Small intestine (tissue), 7 donors: ENCODE measurements at regions not wholly inside any gene's neighbourhood (a gene's known extent, or its start where the extent isn't known, plus 50 kb on each side); places are given as distances from the start of the nearest gene placed in this dataset.
A peak's percentile ranks its signal among the peaks of the same experiment; 100 is the strongest.

Source experiments
- DNase-seq, 2 donors: peaks; one replicate each; pipeline versions ENCODE4 v3.0.0 to v3.0.0-alpha.2; 2013
- FAIRE-seq: peaks from 2 replicates; lab custom pipeline; 2012; peaks lifted over from hg19 to GRCh38; lab: Jason Lieb, UNC
- H3K27ac ChIP-seq, 3 donors: one replicate each; pipeline ENCODE4 v1.5.1; 2013; ENCODE audit warnings: low read length in 2 of 3, mild to moderate bottlenecking in 2 of 3, control low read depth in 1 of 3, inconsistent platforms in 1 of 3, low read depth in 1 of 3, moderate library complexity in 1 of 3
- H3K27me3 ChIP-seq, 3 donors: one replicate each; pipeline ENCODE4 v1.6.1; 2013; ENCODE audit warnings: low read length in 3 of 3, inconsistent platforms in 1 of 3; ENCODE audit not compliant: control insufficient read depth in 3 of 3, insufficient read depth in 3 of 3
- H3K36me3 ChIP-seq, 3 donors: one replicate each; pipeline ENCODE4 v1.6.1; 2013; ENCODE audit warnings: low read length in 3 of 3, inconsistent platforms in 1 of 3, low read depth in 1 of 3, mild to moderate bottlenecking in 1 of 3, moderate library complexity in 1 of 3; ENCODE audit not compliant: control insufficient read depth in 3 of 3, insufficient read depth in 2 of 3
- H3K4me1 ChIP-seq, 3 donors: one replicate each; pipeline ENCODE4 v1.6.1; 2013; ENCODE audit warnings: low read length in 2 of 3, inconsistent platforms in 1 of 3, low read depth in 1 of 3, mild to moderate bottlenecking in 1 of 3, moderate library complexity in 1 of 3; ENCODE audit not compliant: control insufficient read depth in 3 of 3, insufficient read depth in 2 of 3
- H3K4me3 ChIP-seq, 3 donors: one replicate each; pipeline ENCODE4 v1.5.1; 2013; ENCODE audit warnings: low read length in 3 of 3, control low read depth in 1 of 3, inconsistent platforms in 1 of 3, low read depth in 1 of 3, mild to moderate bottlenecking in 1 of 3, moderate library complexity in 1 of 3
- H3K9me3 ChIP-seq, 2 donors: one replicate each; pipeline ENCODE4 v1.6.1; 2013; ENCODE audit warnings: low read depth in 1 of 2, low read length in 1 of 2; ENCODE audit not compliant: control insufficient read depth in 2 of 2, insufficient read depth in 1 of 2
- WGBS, 3 donors: extraction: QIAGEN DNeasy Blood & Tissue Kit; methylation state at CpG; one replicate each; pipeline ENCODE4 v1.1.7; 2013; 5-methylcytosine and 5-hydroxymethylcytosine counted together
- donor health status: healthy with polysubstance abuse.
- donor health status: control.
- donor health status: control.
- donor health status: Bipolar disorder and iron deficiency.
- donor health status: healthy.

GRCh38 chr1:81428998-81429397, 371.7 kb upstream of the ADGRL2 start:
- FAIRE-seq = peak; percentile 39
- WGBS, 3 donors = 14 to 59% (median 37%) methylated on average over 1 of the region's 1 CpG
- H3K27ac ChIP-seq = no peak overlapping the region

GRCh38 chr1:81424816-81425215, 375.9 kb upstream of the ADGRL2 start:
- H3K27ac ChIP-seq = no peak overlapping the region
- no peaks in the 10 kb centered on the region for H3K27me3 ChIP-seq
- 89 to 96% (median 91%) methylated on average over 2 of the region's 2 CpGs for WGBS, 3 donors
- no peaks in the 10 kb centered on the region for H3K36me3 ChIP-seq
- H3K9me3 ChIP-seq = no peaks in the 10 kb centered on the region
- H3K4me1 ChIP-seq = peaks cover 1 to 9% (median 3%) of the 10 kb centered on the region in 3 donors
- FAIRE-seq = no peak
- H3K4me3 ChIP-seq = no peak overlapping the region
- DNase-seq = no peak

More at GRCh38 chr1:81428998-81429397, 371.7 kb upstream of the ADGRL2 start:
- Histone ChIP-seq H3K4me3 (no peak overlapping the region), H3K9me3 (no peaks in the 10 kb centered on the region), H3K27me3 (no peaks in the 10 kb centered on the region), H3K4me1 (peaks cover 1 to 9% (median 5%) of the 10 kb centered on the region in 3 donors), H3K36me3 (no peaks in the 10 kb centered on the region)
- peak; percentile 22 to 47 for DNase-seq

- Histone ChIP-seq H3K4me1 (peaks cover 0 to 5% (median 0%) of the 10 kb centered on the region in 3 donors), H3K9me3 (no peaks in the 10 kb centered on the region), H3K27ac (no peak overlapping the region), H3K27me3 (no peaks in the 10 kb centered on the region), H3K36me3 (no peaks in the 10 kb centered on the region), H3K4me3 (no peak overlapping the region)
- 63 to 82% (median 76%) methylated on average over 5 of the region's 5 CpGs for WGBS, 3 donors
- FAIRE-seq = no peak
- no peak for DNase-seq
Measured at GRCh38 chr1:81424061-81424460, 376.7 kb upstream of the ADGRL2 start.

- Histone ChIP-seq H3K27me3 (no peaks in the 10 kb centered on the region), H3K4me3 (no peak overlapping the region), H3K36me3 (no peaks in the 10 kb centered on the region), H3K9me3 (no peaks in the 10 kb centered on the region), H3K4me1 (no peaks in the 10 kb centered on the region), H3K27ac (no peak overlapping the region)
- 22 to 66% (median 30%) methylated on average over 2 of the region's 2 CpGs for WGBS, 3 donors
- no peak for DNase-seq
- no peak for FAIRE-seq
Measured at GRCh38 chr1:81420760-81421159, 380.0 kb upstream of the ADGRL2 start.

DNA sequence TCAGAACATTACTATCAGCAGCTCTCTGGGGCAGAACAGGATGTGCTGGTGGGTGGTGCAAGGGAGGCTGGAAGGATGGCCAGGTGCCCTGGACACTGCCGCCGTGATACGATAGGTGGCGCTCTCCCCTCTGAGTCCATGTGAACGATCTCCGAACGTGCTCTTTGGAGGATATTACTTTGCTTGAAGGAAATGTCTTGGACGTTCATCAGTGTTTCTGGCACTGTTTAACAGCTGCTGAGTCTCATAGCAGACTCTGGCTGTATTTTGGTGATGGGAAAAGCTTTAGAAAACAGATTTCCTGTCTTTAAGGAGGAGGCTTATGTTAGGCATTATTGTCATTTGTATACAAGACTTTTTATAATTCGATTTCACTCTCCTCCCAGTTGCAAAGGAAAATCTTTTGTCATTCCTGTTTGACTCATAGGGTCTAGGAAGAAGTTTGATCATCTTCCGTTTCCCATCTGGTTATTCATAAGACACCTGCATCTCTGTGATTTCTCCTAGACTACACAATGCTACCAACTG, 386.2 kb upstream of the ADGRL2 start:
- no peaks in the 10 kb centered on the region for H3K4me1 ChIP-seq
- H3K27ac ChIP-seq = no peak overlapping the region
- peak; percentile 71 to 83 for DNase-seq
- no peak for FAIRE-seq
- no peak overlapping the region for H3K4me3 ChIP-seq
- H3K27me3 ChIP-seq = no peaks in the 10 kb centered on the region
- no peaks in the 10 kb centered on the region for H3K9me3 ChIP-seq
- H3K36me3 ChIP-seq = no peaks in the 10 kb centered on the region
- WGBS, 3 donors = 16 to 27% (median 24%) methylated on average over 10 of the region's 10 CpGs

DNA sequence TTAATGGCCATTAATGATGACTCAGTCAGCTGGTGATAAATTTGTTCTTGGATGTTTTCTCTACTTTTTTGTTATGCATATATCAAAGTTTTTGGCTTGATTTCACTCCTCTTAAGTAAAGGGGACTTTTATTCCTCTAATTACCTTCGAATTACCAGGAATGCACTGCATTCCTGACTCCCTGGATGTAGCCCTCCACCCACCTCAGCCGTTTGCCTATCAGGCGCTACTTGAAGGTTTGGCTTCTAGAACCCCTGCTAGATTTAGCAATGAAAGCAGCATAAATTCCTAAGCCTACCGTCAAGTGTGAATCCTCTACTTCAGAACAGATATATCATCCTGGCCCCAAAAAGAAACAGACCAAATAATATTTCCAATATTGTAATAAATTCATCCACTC, 387.8 kb upstream of the ADGRL2 start:
- no peak for DNase-seq
- WGBS, 3 donors = 73 to 78% (median 75%) methylated on average over 4 of the region's 4 CpGs
- no peak overlapping the region for H3K27ac ChIP-seq

GRCh38 chr1:81410941-81411340, 389.8 kb upstream of the ADGRL2 start:
- Histone ChIP-seq H3K27me3 (no peaks in the 10 kb centered on the region), H3K36me3 (no peaks in the 10 kb centered on the region), H3K9me3 (no peaks in the 10 kb centered on the region), H3K4me3 (no peak overlapping the region), H3K27ac (no peak overlapping the region), H3K4me1 (no peaks in the 10 kb centered on the region)
- FAIRE-seq (no peak), DNase-seq (no peak)
- WGBS, 3 donors = 76 to 95% (median 93%) methylated on average over 3 of the region's 3 CpGs

More for the DNA sequence above, 387.8 kb upstream of the ADGRL2 start:
- no peak for FAIRE-seq
- Histone ChIP-seq H3K9me3 (no peaks in the 10 kb centered on the region), H3K4me3 (no peak overlapping the region), H3K27me3 (no peaks in the 10 kb centered on the region), H3K4me1 (no peaks in the 10 kb centered on the region), H3K36me3 (no peaks in the 10 kb centered on the region)

DNA sequence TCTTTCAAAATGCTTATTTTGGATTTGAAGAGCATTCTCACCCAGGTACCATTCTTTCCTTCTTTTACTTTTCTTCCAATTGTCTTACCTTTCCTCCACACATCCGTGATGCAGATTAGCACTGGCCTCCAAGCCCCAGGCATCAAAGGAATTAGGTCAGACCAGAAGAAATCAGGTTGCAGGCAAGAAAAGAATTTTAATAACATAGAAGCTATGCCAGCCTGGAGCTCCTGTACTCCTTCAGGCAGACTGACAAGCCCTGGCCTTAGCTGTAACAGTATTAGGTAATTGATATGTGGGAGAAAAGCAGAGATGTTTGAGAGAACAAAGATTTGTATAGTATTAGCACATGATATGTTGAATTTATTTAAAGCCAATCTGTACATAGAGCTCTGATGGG, 390.4 kb upstream of the ADGRL2 start:
- no peaks in the 10 kb centered on the region for H3K9me3 ChIP-seq
- WGBS, 3 donors = 70 to 89% (median 84%) methylated on average over 1 of the region's 1 CpG
- no peak for FAIRE-seq

GRCh38 chr1:81409780-81410274, 390.9 kb upstream of the ADGRL2 start:
- no peak for FAIRE-seq

More for the DNA sequence above, 390.4 kb upstream of the ADGRL2 start:
- Histone ChIP-seq H3K4me1 (no peaks in the 10 kb centered on the region), H3K4me3 (no peak overlapping the region), H3K27me3 (no peaks in the 10 kb centered on the region), H3K36me3 (no peaks in the 10 kb centered on the region), H3K27ac (no peak overlapping the region)
- DNase-seq = no peak

More at GRCh38 chr1:81409780-81410274, 390.9 kb upstream of the ADGRL2 start:
- H3K27me3 ChIP-seq = no peaks in the 10 kb centered on the region
- H3K9me3 ChIP-seq = no peaks in the 10 kb centered on the region
- no peaks in the 10 kb centered on the region for H3K4me1 ChIP-seq
- no peaks in the 10 kb centered on the region for H3K36me3 ChIP-seq
- DNase-seq = no peak
- no peak overlapping the region for H3K4me3 ChIP-seq
- no peak overlapping the region for H3K27ac ChIP-seq
- WGBS, 3 donors = 78 to 84% (median 83%) methylated on average over 3 of the region's 3 CpGs
